ENCODE measurements at regions not wholly inside any gene's neighbourhood (a gene's known extent, or its start where the extent isn't known, plus 50 kb on each side); places are given as distances from the start of the nearest gene placed in this dataset.

GRCh38 chr6:40714576-40715564 is 127.7 kb upstream of the LRFN2 start:
- DNase-seq = no peak

- DNase-seq = no peak
Measured at GRCh38 chr6:40714143-40714542, 127.0 kb upstream of the LRFN2 start.

- no peak for DNase-seq
Measured at GRCh38 chr6:40713002-40713719, 126.0 kb upstream of the LRFN2 start.

GRCh38 chr6:40710626-40711330 is 123.6 kb upstream of the LRFN2 start:
- no peak for DNase-seq

- no peak for DNase-seq
Measured at GRCh38 chr6:40708049-40708448, 120.9 kb upstream of the LRFN2 start.

- DNase-seq = no peak
Measured at GRCh38 chr6:40706178-40706577, 119.0 kb upstream of the LRFN2 start.

- no peak for DNase-seq
Measured at GRCh38 chr6:40705354-40705753, 118.2 kb upstream of the LRFN2 start.

GRCh38 chr6:40701352-40702007 is 114.3 kb upstream of the LRFN2 start:
- DNase-seq = no peak

GRCh38 chr6:40700006-40700580 is 112.9 kb upstream of the LRFN2 start:
- no peak for DNase-seq

GRCh38 chr6:40695750-40696415 is 108.7 kb upstream of the LRFN2 start:
- DNase-seq = no peak

GRCh38 chr6:40695114-40695513 is 108.0 kb upstream of the LRFN2 start:
- DNase-seq = no peak

- no peak for DNase-seq
Measured at GRCh38 chr6:40693768-40694167, 106.6 kb upstream of the LRFN2 start.

- DNase-seq = no peak
Measured at GRCh38 chr6:40692337-40692736, 105.2 kb upstream of the LRFN2 start.

- DNase-seq = no peak
Measured at GRCh38 chr6:40689185-40689584, 102.0 kb upstream of the LRFN2 start.

- no peak for DNase-seq
Measured at GRCh38 chr6:40688214-40688761, 101.1 kb upstream of the LRFN2 start.

GRCh38 chr6:40685862-40686261 is 98.7 kb upstream of the LRFN2 start:
- no peak for DNase-seq

- DNase-seq = no peak
Measured at GRCh38 chr6:40681622-40682021, 94.5 kb upstream of the LRFN2 start.

- no peak for DNase-seq
Measured at GRCh38 chr6:40678941-40679340, 91.8 kb upstream of the LRFN2 start.

- DNase-seq = no peak
Measured at GRCh38 chr6:40674170-40674569, 87.0 kb upstream of the LRFN2 start.

GRCh38 chr6:40672087-40672486 is 84.9 kb upstream of the LRFN2 start:
- peak; percentile 31 to 50 for DNase-seq

GRCh38 chr6:40671694-40672050 is 84.5 kb upstream of the LRFN2 start:
- DNase-seq = no peak
